Immature natural killer cell (primary cell): ENCODE measurements at regions not wholly inside any gene's neighbourhood (a gene's known extent, or its start where the extent isn't known, plus 50 kb on each side); places are given as distances from the start of the nearest gene placed in this dataset.
"Not testable (repeated sequence)": the region's sequence is repeated elsewhere in the genome, so short reads cannot be mapped to it uniquely, and the experiment has no call there.

Experiments used
- DNase-seq, 3 donors: peaks; one replicate each; pipeline ENCODE4 v3.0.0; 2022; ENCODE audit warnings: mixed read lengths in 1 of 3
- H3K27ac Mint-ChIP-seq, 6 donors: one replicate each; pipeline ENCODE4 v1.8.0; 2020; ENCODE audit warnings: mixed read lengths in 6 of 6, mild to moderate bottlenecking in 5 of 6, inconsistent platforms in 4 of 6, moderate library complexity in 3 of 6
- H3K27me3 Mint-ChIP-seq, 3 donors: one replicate each; pipeline ENCODE4 v1.8.0; 2020 to 2021; ENCODE audit warnings: low read depth in 3 of 3, mild to moderate bottlenecking in 3 of 3, mixed read lengths in 3 of 3, moderate library complexity in 3 of 3, inconsistent platforms in 1 of 3
- H3K36me3 Mint-ChIP-seq, 3 donors: one replicate each; pipeline ENCODE4 v1.8.0; 2020; ENCODE audit warnings: mixed read lengths in 3 of 3, inconsistent platforms in 2 of 3, mild to moderate bottlenecking in 2 of 3
- H3K4me1 Mint-ChIP-seq, 2 donors: one replicate each; pipeline ENCODE4 v1.8.0; 2020; ENCODE audit warnings: inconsistent platforms in 2 of 2, mild to moderate bottlenecking in 2 of 2, mixed read lengths in 2 of 2, moderate library complexity in 1 of 2
- H3K4me3 Mint-ChIP-seq, 5 donors: one replicate each; pipeline ENCODE4 v1.8.0; 2020; ENCODE audit warnings: mild to moderate bottlenecking in 5 of 5, mixed read lengths in 5 of 5, inconsistent platforms in 3 of 5, moderate library complexity in 3 of 5
- H3K9me3 Mint-ChIP-seq, 6 donors: one replicate each; pipeline ENCODE4 v1.8.0; 2020; ENCODE audit warnings: mild to moderate bottlenecking in 6 of 6, mixed read lengths in 6 of 6, inconsistent platforms in 4 of 6, moderate library complexity in 3 of 6

GRCh38 chr12:63434384-63434783, 233.9 kb downstream of the DPY19L2 start:
- H3K9me3 Mint-ChIP-seq: peaks cover 4 to 12% (median 7%) of the 10 kb centered on the region in 6 donors
- H3K4me3 Mint-ChIP-seq, DNase-seq, H3K27ac Mint-ChIP-seq, H3K36me3 Mint-ChIP-seq, H3K4me1 Mint-ChIP-seq, H3K27me3 Mint-ChIP-seq: not testable (repeated sequence)

- not testable (repeated sequence) for H3K4me3 Mint-ChIP-seq, DNase-seq, H3K36me3 Mint-ChIP-seq, H3K27me3 Mint-ChIP-seq, H3K27ac Mint-ChIP-seq, H3K9me3 Mint-ChIP-seq, H3K4me1 Mint-ChIP-seq
Observed at GRCh38 chr12:63427969-63428368, 240.3 kb downstream of the DPY19L2 start.

- H3K36me3 Mint-ChIP-seq, H3K9me3 Mint-ChIP-seq, H3K27ac Mint-ChIP-seq, H3K4me1 Mint-ChIP-seq, H3K27me3 Mint-ChIP-seq, H3K4me3 Mint-ChIP-seq, DNase-seq: not testable (repeated sequence)
Observed at GRCh38 chr12:63427029-63427428, 241.3 kb downstream of the DPY19L2 start.

GRCh38 chr12:63424671-63425070, 243.6 kb downstream of the DPY19L2 start:
- no peak overlapping the region for H3K4me3 Mint-ChIP-seq
- no peaks in the 10 kb centered on the region for H3K36me3 Mint-ChIP-seq
- H3K9me3 Mint-ChIP-seq: peaks cover 0 to 6% (median 0%) of the 10 kb centered on the region in 6 donors
- H3K27me3 Mint-ChIP-seq: peaks cover 0 to 2% (median 0%) of the 10 kb centered on the region in 3 donors
- no peaks in the 10 kb centered on the region for H3K4me1 Mint-ChIP-seq
- no peak overlapping the region for H3K27ac Mint-ChIP-seq
- DNase-seq: no peak

- peaks cover 0 to 4% (median 0%) of the 10 kb centered on the region in 3 donors for H3K36me3 Mint-ChIP-seq
- no peaks in the 10 kb centered on the region for H3K4me1 Mint-ChIP-seq
- H3K9me3 Mint-ChIP-seq: peaks cover 0 to 6% (median 2%) of the 10 kb centered on the region in 6 donors
- H3K27me3 Mint-ChIP-seq: peaks cover 0 to 4% (median 0%) of the 10 kb centered on the region in 3 donors
- no peak for DNase-seq
- H3K4me3 Mint-ChIP-seq: no peak overlapping the region
- H3K27ac Mint-ChIP-seq: no peak overlapping the region
Observed at GRCh38 chr12:63423839-63424238, 244.5 kb downstream of the DPY19L2 start.

GRCh38 chr12:63420206-63420644, 248.1 kb downstream of the DPY19L2 start:
- H3K9me3 Mint-ChIP-seq: peaks cover 0 to 17% (median 4%) of the 10 kb centered on the region in 6 donors
- H3K27ac Mint-ChIP-seq: no peak overlapping the region
- H3K27me3 Mint-ChIP-seq: peaks cover 0 to 4% (median 2%) of the 10 kb centered on the region in 3 donors
- peak in 1 of 3 donors; percentile 7 for DNase-seq
- no peaks in the 10 kb centered on the region for H3K4me1 Mint-ChIP-seq
- H3K4me3 Mint-ChIP-seq: no peak overlapping the region
- H3K36me3 Mint-ChIP-seq: peaks cover 0 to 4% (median 0%) of the 10 kb centered on the region in 3 donors

- Mint-ChIP-seq H3K9me3 (peaks cover 1 to 14% (median 10%) of the 10 kb centered on the region in 6 donors), H3K4me1 (no peaks in the 10 kb centered on the region), H3K36me3 (peaks cover 0 to 4% (median 0%) of the 10 kb centered on the region in 3 donors), H3K27ac (no peak overlapping the region), H3K27me3 (peaks cover 0 to 4% (median 2%) of the 10 kb centered on the region in 3 donors), H3K4me3 (no peak overlapping the region)
- DNase-seq: no peak
Observed at GRCh38 chr12:63419154-63419553, 249.1 kb downstream of the DPY19L2 start.

GRCh38 chr12:63416788-63417187, 251.5 kb downstream of the DPY19L2 start:
- no peak overlapping the region for H3K4me3 Mint-ChIP-seq
- H3K27me3 Mint-ChIP-seq: peaks cover 0 to 4% (median 2%) of the 10 kb centered on the region in 3 donors

GRCh38 chr12:63415357-63415756, 252.9 kb downstream of the DPY19L2 start:
- no peak overlapping the region for H3K27ac Mint-ChIP-seq
- no peaks in the 10 kb centered on the region for H3K4me1 Mint-ChIP-seq
- peaks cover 0 to 4% (median 0%) of the 10 kb centered on the region in 3 donors for H3K36me3 Mint-ChIP-seq

More at GRCh38 chr12:63416788-63417187, 251.5 kb downstream of the DPY19L2 start:
- Mint-ChIP-seq H3K36me3 (peaks cover 0 to 4% (median 0%) of the 10 kb centered on the region in 3 donors), H3K4me1 (no peaks in the 10 kb centered on the region), H3K9me3 (peaks cover 1 to 18% (median 10%) of the 10 kb centered on the region in 6 donors), H3K27ac (no peak overlapping the region)
- DNase-seq: no peak

GRCh38 chr12:63410197-63410596, 258.1 kb downstream of the DPY19L2 start:
- Mint-ChIP-seq H3K9me3 (peaks cover 0 to 17% (median 7%) of the 10 kb centered on the region in 6 donors), H3K4me3 (peak overlapping the region in 1 of 5 donors; percentile 67), H3K27ac (no peak overlapping the region), H3K36me3 (no peaks in the 10 kb centered on the region), H3K27me3 (no peaks in the 10 kb centered on the region), H3K4me1 (peaks cover 0 to 5% of the 10 kb centered on the region in 2 donors)
- DNase-seq: no peak

More at GRCh38 chr12:63415357-63415756, 252.9 kb downstream of the DPY19L2 start:
- H3K27me3 Mint-ChIP-seq: peaks cover 0 to 4% (median 2%) of the 10 kb centered on the region in 3 donors
- no peak overlapping the region for H3K4me3 Mint-ChIP-seq
- peaks cover 1 to 18% (median 10%) of the 10 kb centered on the region in 6 donors for H3K9me3 Mint-ChIP-seq
- no peak for DNase-seq

- no peak overlapping the region for H3K27ac Mint-ChIP-seq
- H3K4me1 Mint-ChIP-seq: peaks cover 0 to 5% of the 10 kb centered on the region in 2 donors
Observed at GRCh38 chr12:63406781-63407180, 255.8 kb upstream of the AVPR1A start.

GRCh38 chr12:63404611-63405010, 253.6 kb upstream of the AVPR1A start:
- H3K27me3 Mint-ChIP-seq: peaks cover 0 to 2% (median 0%) of the 10 kb centered on the region in 3 donors
- DNase-seq: no peak
- H3K36me3 Mint-ChIP-seq: no peaks in the 10 kb centered on the region
- H3K4me1 Mint-ChIP-seq: no peaks in the 10 kb centered on the region
- no peak overlapping the region for H3K4me3 Mint-ChIP-seq
- peaks cover 0 to 8% (median 2%) of the 10 kb centered on the region in 6 donors for H3K9me3 Mint-ChIP-seq
- no peak overlapping the region for H3K27ac Mint-ChIP-seq

More at GRCh38 chr12:63406781-63407180, 255.8 kb upstream of the AVPR1A start:
- Mint-ChIP-seq H3K36me3 (no peaks in the 10 kb centered on the region), H3K27me3 (peaks cover 0 to 2% (median 0%) of the 10 kb centered on the region in 3 donors), H3K4me3 (no peak overlapping the region), H3K9me3 (peaks cover 0 to 8% (median 0%) of the 10 kb centered on the region in 6 donors)
- DNase-seq: no peak

- H3K4me1 Mint-ChIP-seq: no peaks in the 10 kb centered on the region
- H3K36me3 Mint-ChIP-seq: no peaks in the 10 kb centered on the region
- H3K9me3 Mint-ChIP-seq: peaks cover 0 to 11% (median 4%) of the 10 kb centered on the region in 6 donors
- H3K27ac Mint-ChIP-seq: no peak overlapping the region
- H3K4me3 Mint-ChIP-seq: no peak overlapping the region
- no peak for DNase-seq
- H3K27me3 Mint-ChIP-seq: peaks cover 0 to 2% (median 0%) of the 10 kb centered on the region in 3 donors
Observed at GRCh38 chr12:63403256-63403655, 252.3 kb upstream of the AVPR1A start.

- Mint-ChIP-seq H3K4me1 (no peaks in the 10 kb centered on the region), H3K27me3 (peaks cover 0 to 3% (median 2%) of the 10 kb centered on the region in 3 donors), H3K4me3 (no peak overlapping the region), H3K27ac (no peak overlapping the region), H3K9me3 (peaks cover 0 to 5% (median 2%) of the 10 kb centered on the region in 6 donors), H3K36me3 (no peaks in the 10 kb centered on the region)
- DNase-seq: no peak
Observed at GRCh38 chr12:63400718-63401117, 249.7 kb upstream of the AVPR1A start.

GRCh38 chr12:63400318-63400717, 249.3 kb upstream of the AVPR1A start:
- no peaks in the 10 kb centered on the region for H3K36me3 Mint-ChIP-seq
- H3K9me3 Mint-ChIP-seq: peaks cover 0 to 5% (median 2%) of the 10 kb centered on the region in 6 donors

More at GRCh38 chr12:63400318-63400717, 249.3 kb upstream of the AVPR1A start:
- Mint-ChIP-seq H3K27ac (no peak overlapping the region), H3K4me3 (no peak overlapping the region), H3K4me1 (no peaks in the 10 kb centered on the region), H3K27me3 (peaks cover 0 to 3% (median 2%) of the 10 kb centered on the region in 3 donors)
- DNase-seq: no peak
